DND-41 (cell line): ENCODE measurements at regions not wholly inside any gene's neighbourhood (a gene's known extent, or its start where the extent isn't known, plus 50 kb on each side); places are given as distances from the start of the nearest gene placed in this dataset.

Experiments
- CTCF ChIP-seq: IDR thresholded peaks from 2 replicates; pipeline ENCODE4 v1.5.1; 2012; ENCODE audit warnings: borderline replicate concordance, low read length, moderate library complexity, mild to moderate bottlenecking; ENCODE audit not compliant: poor library complexity, severe bottlenecking; ENCODE audit errors: extremely low read depth
- EZH2 ChIP-seq: IDR thresholded peaks from 3 replicates; pipeline ENCODE4 v1.6.1; 2012; ENCODE audit warnings: borderline replicate concordance, low read depth, mild to moderate bottlenecking, moderate library complexity, low read length, inconsistent platforms; ENCODE audit not compliant: severe bottlenecking

GRCh38 chr17:83004791-83005380, 74.5 kb upstream of the METRNL start:
- TF ChIP-seq EZH2: no peak
- no peak for TF ChIP-seq CTCF
